IMR-90 (cell line): ENCODE measurements at regions not wholly inside any gene's neighbourhood (a gene's known extent, or its start where the extent isn't known, plus 50 kb on each side); places are given as distances from the start of the nearest gene placed in this dataset.

ENCODE experiments used
- ATAC-seq: fragments of 200-7000 bp; cut with Tn5 transposase; 2 replicates; pipeline ENCODE4 v1.9.1; 2020; ENCODE audit warnings: low read depth, mild to moderate bottlenecking, moderate library complexity
- BruUV-seq: library from RNA; stranded (reverse); fragments of 400-500 nt; replicated peaks from 2 replicates; lab custom pipeline; 2021; lab: Mats Ljungman, UMichigan
- CTCF ChIA-PET: fragments of 300-600 bp; formaldehyde crosslinking; extraction: SDS; loops from one replicate; lab custom pipeline; 2021; ENCODE audit warnings: antibody characterized with exemption; lab: Yijun Ruan, JAX
- POLR2A ChIA-PET: fragments of 300-600 bp; sonication (Branson Sonifier 250); formaldehyde crosslinking; loops from one replicate; lab custom pipeline; 2022; ENCODE audit warnings: antibody characterized with exemption; ENCODE audit not compliant: unreplicated experiment; lab: Charles Lee
- DNase-seq: peaks from one replicate; pipeline ENCODE4 v3.0.0; 2013
- H2AFZ ChIP-seq: replicated peaks from 2 replicates; pipeline ENCODE3; 2013; ENCODE audit warnings: low read length, mild to moderate bottlenecking; ENCODE audit not compliant: poor library complexity
- H2AK5ac ChIP-seq: 2 replicates; pipeline ENCODE4 v1.6.1; 2013; ENCODE audit warnings: low read depth, low read length, inconsistent platforms
- H2AK9ac ChIP-seq: replicated peaks from 2 replicates; pipeline ENCODE3; 2013; ENCODE audit warnings: mild to moderate bottlenecking, low read depth, low read length, moderate library complexity; ENCODE audit not compliant: poor library complexity
- H2BK120ac ChIP-seq: 2 replicates; pipeline ENCODE4 v1.6.1; 2013; ENCODE audit warnings: low read depth, low read length, inconsistent platforms
- H2BK15ac ChIP-seq: 3 replicates; pipeline ENCODE4 v1.6.1; 2013; ENCODE audit warnings: low read depth, low read length, inconsistent platforms
- H2BK20ac ChIP-seq: 2 replicates; pipeline ENCODE4 v1.6.1; 2013; ENCODE audit warnings: low read depth, mild to moderate bottlenecking, inconsistent platforms, low read length, moderate library complexity
- H2BK5ac ChIP-seq: 2 replicates; pipeline ENCODE4 v1.6.1; 2013; ENCODE audit warnings: mild to moderate bottlenecking, low read depth, low read length, inconsistent platforms; ENCODE audit not compliant: poor library complexity, severe bottlenecking
- H3K14ac ChIP-seq: replicated peaks from 2 replicates; pipeline ENCODE4 v1.6.1; 2013; ENCODE audit warnings: low read depth, low read length, inconsistent platforms
- H3K18ac ChIP-seq: 2 replicates; pipeline ENCODE4 v1.6.1; 2013; ENCODE audit warnings: low read depth, low read length, control low read depth
- H3K23ac ChIP-seq: 2 replicates; pipeline ENCODE4 v1.6.1; 2013; ENCODE audit warnings: low read depth, low read length, inconsistent platforms
- H3K27ac ChIP-seq: 2 replicates; pipeline ENCODE4 v1.5.1; 2013; ENCODE audit warnings: mild to moderate bottlenecking, control low read depth, low read length; ENCODE audit not compliant: insufficient read depth
- H3K27me3 ChIP-seq: 2 replicates; pipeline ENCODE4 v1.6.1; 2013; ENCODE audit warnings: low read length; ENCODE audit not compliant: control insufficient read depth, insufficient read depth
- H3K36me3 ChIP-seq: 2 replicates; pipeline ENCODE4 v1.6.1; 2013; ENCODE audit warnings: low read length, mixed read lengths; ENCODE audit not compliant: control insufficient read depth, insufficient read depth
- H3K4ac ChIP-seq: 2 replicates; pipeline ENCODE4 v1.6.1; 2013; ENCODE audit warnings: low read depth, low read length, inconsistent platforms
- H3K4me1 ChIP-seq: 2 replicates; pipeline ENCODE4 v1.6.1; 2013; ENCODE audit warnings: low read length, mixed read lengths; ENCODE audit not compliant: control insufficient read depth, insufficient read depth
- H3K4me2 ChIP-seq: 2 replicates; pipeline ENCODE4 v1.6.1; 2013; ENCODE audit warnings: low read depth, mild to moderate bottlenecking, control low read depth, low read length, moderate library complexity
- H3K4me3 ChIP-seq: 2 replicates; pipeline ENCODE4 v1.5.1; 2013; ENCODE audit warnings: low read depth, mild to moderate bottlenecking, control low read depth, low read length, moderate library complexity; ENCODE audit not compliant: insufficient read depth
- H3K56ac ChIP-seq: 2 replicates; pipeline ENCODE4 v1.6.1; 2013; ENCODE audit warnings: low read length, inconsistent platforms; ENCODE audit not compliant: insufficient read depth; ENCODE audit errors: extremely low read depth
- H3K79me1 ChIP-seq, 2 experiments: 2 replicates each; pipeline ENCODE4 v1.6.1; 2013; ENCODE audit warnings: low read length in 2 of 2, inconsistent platforms in 1 of 2, low read depth in 1 of 2
- H3K9ac ChIP-seq: 2 replicates; pipeline ENCODE4 v1.6.1; 2013; ENCODE audit warnings: low read depth, low read length, control low read depth
- H3K9me1 ChIP-seq: 2 replicates; pipeline ENCODE4 v1.6.1; 2013; ENCODE audit warnings: low read length, inconsistent platforms; ENCODE audit not compliant: insufficient read depth
- H3K9me3 ChIP-seq: 2 replicates; pipeline ENCODE4 v1.6.1; 2013; ENCODE audit warnings: low read length; ENCODE audit not compliant: control insufficient read depth, insufficient read depth
- H4K20me1 ChIP-seq: 2 replicates; pipeline ENCODE4 v1.6.1; 2013; ENCODE audit warnings: low read length, inconsistent platforms; ENCODE audit not compliant: insufficient read depth
- H4K5ac ChIP-seq: 2 replicates; pipeline ENCODE4 v1.6.1; 2013; ENCODE audit warnings: mild to moderate bottlenecking, low read depth, low read length, control low read depth
- H4K8ac ChIP-seq, 2 experiments: 2 replicates each; pipeline ENCODE4 v1.6.1; 2013; ENCODE audit warnings: low read depth in 2 of 2, low read length in 2 of 2, control low read depth in 1 of 2, inconsistent platforms in 1 of 2
- H4K91ac ChIP-seq: 2 replicates; pipeline ENCODE4 v1.6.1; 2013; ENCODE audit warnings: low read depth, low read length, inconsistent platforms; ENCODE audit not compliant: insufficient read depth
- BHLHE40 ChIP-seq: fragments of 150-350 bp; IDR thresholded peaks from 2 replicates; pipeline ENCODE4 v1.6.1; 2016; ENCODE audit warnings: mild to moderate bottlenecking, low read depth, low read length
- FOS ChIP-seq: fragments of 150-350 bp; IDR thresholded peaks from 2 replicates; pipeline ENCODE4 v1.6.1; 2016; ENCODE audit warnings: low read depth, low read length
- SMC3 ChIP-seq: fragments of 150-350 bp; IDR thresholded peaks from 2 replicates; pipeline ENCODE4 v1.6.1; 2016; ENCODE audit warnings: low read depth, mild to moderate bottlenecking, antibody characterized with exemption, low read length, moderate library complexity
- WGBS, 2 experiments: methylation state at CpG; one replicate each; pipeline versions ENCODE4 v1.1.5 to v1.1.7; 2013; ENCODE audit warnings: missing lambda C conversion rate in 2 of 2; ENCODE audit not compliant: insufficient read length in 1 of 2; ENCODE audit errors: extremely low coverage in 2 of 2; 5-methylcytosine and 5-hydroxymethylcytosine counted together
- dilution Hi-C: fragments of 300-500 bp; cut with HindIII; formaldehyde crosslinking; loops from one replicate; pipeline ENCODE4 v1.14.3; 2018; ENCODE audit warnings: low sequenced_read_pairs; ENCODE audit not compliant: unreplicated experiment
- in situ Hi-C: fragments of 300-500 bp; cut with MboI; formaldehyde crosslinking; loops from 3 replicates; pipeline ENCODE4 v1.14.3; 2019; ENCODE audit warnings: low sequenced_read_pairs, inconsistent platforms, mixed read lengths
- intact Hi-C: fragments of 100-400 bp; cut with micrococcal nuclease; formaldehyde crosslinking; loops from 2 replicates; pipeline ENCODE4 v1.10.0; 2022

DNA sequence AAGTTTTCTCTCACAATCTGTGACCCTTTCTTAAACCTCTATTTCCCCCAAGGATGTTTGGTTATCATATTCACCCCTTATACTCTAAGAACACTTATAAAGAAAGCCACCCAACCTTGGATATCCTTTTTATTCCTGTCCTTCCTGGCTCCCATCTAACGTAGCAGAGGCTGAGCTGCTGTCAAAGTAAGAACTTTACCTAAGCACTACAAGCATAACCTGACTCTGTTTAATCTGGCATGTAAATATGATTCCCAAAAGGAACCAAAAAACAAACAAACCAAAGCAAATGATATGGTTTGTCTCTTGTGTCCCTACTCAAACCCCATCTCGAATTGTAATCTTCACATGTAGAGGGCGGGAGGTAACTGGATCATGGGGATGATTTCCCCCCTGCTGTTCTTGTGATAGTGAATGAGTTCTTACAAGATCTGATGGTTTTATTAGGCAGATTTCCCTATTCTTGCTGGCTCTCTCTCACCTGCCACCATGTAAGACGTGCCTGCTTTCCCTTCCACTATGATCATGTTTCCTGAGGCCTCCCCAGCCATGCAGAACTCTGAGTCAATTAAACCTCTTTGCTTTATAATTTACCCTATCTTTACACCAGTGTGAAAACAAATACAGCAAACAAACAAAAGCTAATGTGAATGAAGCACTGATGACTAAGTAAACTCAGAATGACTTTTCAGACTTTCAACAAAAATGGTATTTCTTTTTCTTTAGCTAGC, 72.7 kb upstream of the SPOPL start:
- no peaks in the 10 kb centered on the region for H3K79me1 ChIP-seq
- ATAC-seq = no peak
- H2BK120ac ChIP-seq = no peak overlapping the region
- H3K9ac ChIP-seq = no peak overlapping the region
- no TSS peak for BruUV-seq
- H2BK5ac ChIP-seq = no peak overlapping the region
- H3K4me1 ChIP-seq = no peaks in the 10 kb centered on the region
- no peak overlapping the region for H3K56ac ChIP-seq
- H3K9me3 ChIP-seq = no peaks in the 10 kb centered on the region
- H3K4me3 ChIP-seq = no peak overlapping the region
- H2BK20ac ChIP-seq = no peak overlapping the region
- no peak overlapping the region for H4K8ac ChIP-seq
- no peak overlapping the region for H3K4me2 ChIP-seq
- TF ChIP-seq BHLHE40 (no peak), SMC3 (no peak), FOS (no peak)
- H4K91ac ChIP-seq = no peak overlapping the region
- no peaks in the 10 kb centered on the region for H4K20me1 ChIP-seq
- H2BK15ac ChIP-seq = no peak overlapping the region
- no peaks in the 10 kb centered on the region for H3K27me3 ChIP-seq
- no peaks in the 10 kb centered on the region for H3K36me3 ChIP-seq
- H3K9me1 ChIP-seq = no peaks in the 10 kb centered on the region
- no peak overlapping the region for H3K27ac ChIP-seq
- dilution Hi-C loops = no loop called here
- POLR2A ChIA-PET = no interaction called here
- no peak overlapping the region for H3K23ac ChIP-seq
- CTCF ChIA-PET = no interaction called here
- H2AK5ac ChIP-seq = no peak overlapping the region
- H3K4ac ChIP-seq = no peak overlapping the region
- in situ Hi-C loops = no loop called here
- H3K18ac ChIP-seq = no peak overlapping the region
- H4K5ac ChIP-seq = no peak overlapping the region
- H2AK9ac ChIP-seq = no peak overlapping the region
- H3K14ac ChIP-seq = no peak overlapping the region
- DNase-seq = no peak
- no peak overlapping the region for H2AFZ ChIP-seq
- intact Hi-C loops = no loop called here
- WGBS, 2 experiments = no CpG with 5 or more reads among the region's 4 CpGs
